ENCODE measurements at regions not wholly inside any gene's neighbourhood (a gene's known extent, or its start where the extent isn't known, plus 50 kb on each side); places are given as distances from the start of the nearest gene placed in this dataset.

DNA sequence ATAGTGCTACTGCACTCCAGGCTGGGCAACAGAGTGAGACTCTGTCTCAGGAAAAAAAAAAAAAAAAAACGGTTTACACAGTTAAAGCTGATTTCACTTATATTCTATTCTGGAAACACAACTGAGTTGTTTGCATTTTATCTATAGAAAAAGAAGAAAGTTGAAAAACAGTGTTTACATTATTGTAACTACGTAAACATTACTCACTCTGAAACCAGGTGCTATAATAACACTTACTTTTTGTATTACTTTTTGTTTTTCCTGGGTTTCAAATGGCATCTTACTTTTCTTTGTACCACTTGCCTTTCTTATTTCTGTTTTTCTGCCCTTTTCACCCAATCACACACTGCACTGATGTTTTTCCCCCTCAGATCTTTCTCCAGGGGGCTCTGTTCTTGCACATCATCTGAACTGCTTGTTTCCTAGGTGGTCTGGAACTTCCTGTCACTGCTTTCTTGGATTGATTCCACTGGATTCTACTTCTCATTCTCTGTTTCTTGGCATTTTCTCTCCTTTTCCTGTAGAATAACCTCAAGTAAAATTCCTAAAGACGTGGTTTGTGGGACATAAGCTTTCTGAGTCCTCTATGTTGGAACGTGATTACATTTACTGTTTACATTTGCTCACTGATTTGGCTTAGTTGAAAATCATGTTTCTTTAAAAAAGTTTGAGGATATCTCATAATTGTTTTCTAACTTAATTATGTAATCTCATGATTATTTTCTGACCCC is 142.1 kb downstream of the HS3ST3B1 start:
- no peak for DNase-seq (ENCODE audit: low spot score)
- TF ChIP-seq, protein P1, sequence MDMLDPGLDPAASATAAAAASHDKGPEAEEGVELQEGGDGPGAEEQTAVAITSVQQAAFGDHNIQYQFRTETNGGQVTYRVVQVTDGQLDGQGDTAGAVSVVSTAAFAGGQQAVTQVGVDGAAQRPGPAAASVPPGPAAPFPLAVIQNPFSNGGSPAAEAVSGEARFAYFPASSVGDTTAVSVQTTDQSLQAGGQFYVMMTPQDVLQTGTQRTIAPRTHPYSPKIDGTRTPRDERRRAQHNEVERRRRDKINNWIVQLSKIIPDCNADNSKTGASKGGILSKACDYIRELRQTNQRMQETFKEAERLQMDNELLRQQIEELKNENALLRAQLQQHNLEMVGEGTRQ (CRISPR knock-in tag; IDR thresholded peaks at IDR 0.05), result no peak
- TF ChIP-seq CBFB (CRISPR knock-in tag; IDR thresholded peaks at IDR 0.05; ENCODE audit: low read depth), result no peak
- no peak for TF ChIP-seq ZNF317 (CRISPR knock-in tag; IDR thresholded peaks at IDR 0.05; ENCODE audit: borderline replicate concordance, low read depth)
- H3K27ac Mint-ChIP-seq, result no peak overlapping the region
- H3K9me3 Mint-ChIP-seq, result peaks cover 12% of the 10 kb centered on the region
- POLR2A ChIA-PET, result no interaction called here
- H3K36me3 Mint-ChIP-seq, result peaks cover 3% of the 10 kb centered on the region; the same call in 1 of the 2 replicates
- H3K4me1 Mint-ChIP-seq, result peaks cover 2% of the 10 kb centered on the region; the same call in 1 of the 2 replicates
- H3K4me3 Mint-ChIP-seq, result no peak overlapping the region
- no peak for ATAC-seq
- peaks cover 2% of the 10 kb centered on the region for H3K27me3 Mint-ChIP-seq (ENCODE audit: low read depth)
- CTCF ChIA-PET, result no interaction called here

DNA sequence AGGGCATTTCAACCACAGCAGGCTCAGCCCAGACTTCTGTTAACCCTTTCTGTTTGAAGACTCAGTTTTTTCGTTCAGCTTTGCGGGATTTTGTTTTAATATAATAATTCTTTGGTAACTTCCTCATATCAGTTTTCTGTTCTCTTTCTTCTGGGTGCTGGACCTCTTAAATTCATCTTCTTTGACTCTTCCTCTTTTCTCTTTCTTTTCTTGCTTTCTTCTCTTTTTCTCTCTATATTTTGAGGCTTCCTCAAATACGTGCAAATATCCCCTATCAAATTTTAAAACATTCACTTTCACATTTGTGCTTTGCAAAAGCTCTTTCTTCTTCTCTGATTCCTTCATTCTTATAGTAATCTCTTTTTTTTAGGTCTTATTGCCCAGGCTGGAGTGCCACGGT is 136.3 kb downstream of the HS3ST3B1 start:
- Mint-ChIP-seq H3K4me1 (no peaks in the 10 kb centered on the region), H3K27me3 (ENCODE audit: low read depth) (no peaks in the 10 kb centered on the region), H3K27ac (no peak overlapping the region), H3K4me3 (no peak overlapping the region), H3K36me3 (no peaks in the 10 kb centered on the region), H3K9me3 (no peaks in the 10 kb centered on the region)
- ChIA-PET CTCF (interaction anchor here (0.7 kb wide), 1 partner anchor 139 kb away, joined by 3 read pairs; no protein-coding TSS in a partner anchor), POLR2A (no interaction called here)
- no peak for ATAC-seq
- no peak for TF ChIP-seq IRF2 (CRISPR knock-in tag; IDR thresholded peaks at IDR 0.05; ENCODE audit: borderline replicate concordance, low read depth)
- TF ChIP-seq FOXK1 (CRISPR knock-in tag; IDR thresholded peaks at IDR 0.05), result no peak
- no peak for DNase-seq (ENCODE audit: low spot score)

DNA sequence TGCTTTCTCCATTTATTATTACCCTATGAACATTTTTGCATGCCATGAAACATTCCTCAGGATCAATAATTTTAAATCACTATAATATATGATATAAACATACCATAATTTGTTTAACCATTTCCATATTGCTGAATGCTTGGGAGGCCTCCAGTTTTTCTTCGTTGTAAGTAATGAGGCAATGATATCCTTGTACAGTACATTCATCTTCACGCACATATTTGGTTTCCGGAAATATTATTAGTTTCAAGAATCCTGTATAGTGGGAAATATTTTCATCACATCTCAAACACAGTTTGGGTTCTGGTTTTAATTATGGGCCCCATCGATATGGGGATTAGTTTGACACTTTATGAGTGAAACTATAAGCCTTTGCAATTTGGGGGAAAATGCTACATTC is 135.4 kb downstream of the HS3ST3B1 start:
- ChIA-PET POLR2A (no interaction called here), CTCF (no interaction called here)
- TF ChIP-seq, protein P2, sequence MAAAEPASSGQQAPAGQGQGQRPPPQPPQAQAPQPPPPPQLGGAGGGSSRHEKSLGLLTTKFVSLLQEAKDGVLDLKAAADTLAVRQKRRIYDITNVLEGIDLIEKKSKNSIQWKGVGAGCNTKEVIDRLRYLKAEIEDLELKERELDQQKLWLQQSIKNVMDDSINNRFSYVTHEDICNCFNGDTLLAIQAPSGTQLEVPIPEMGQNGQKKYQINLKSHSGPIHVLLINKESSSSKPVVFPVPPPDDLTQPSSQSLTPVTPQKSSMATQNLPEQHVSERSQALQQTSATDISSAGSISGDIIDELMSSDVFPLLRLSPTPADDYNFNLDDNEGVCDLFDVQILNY (CRISPR knock-in tag; IDR thresholded peaks at IDR 0.05), result no peak
- TF ChIP-seq, protein P1 (CRISPR knock-in tag; IDR thresholded peaks at IDR 0.05), result no peak
- TF ChIP-seq IRF2 (CRISPR knock-in tag; IDR thresholded peaks at IDR 0.05; ENCODE audit: borderline replicate concordance, low read depth), result no peak
- TF ChIP-seq, protein P3, sequence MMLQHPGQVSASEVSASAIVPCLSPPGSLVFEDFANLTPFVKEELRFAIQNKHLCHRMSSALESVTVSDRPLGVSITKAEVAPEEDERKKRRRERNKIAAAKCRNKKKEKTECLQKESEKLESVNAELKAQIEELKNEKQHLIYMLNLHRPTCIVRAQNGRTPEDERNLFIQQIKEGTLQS (CRISPR knock-in tag; conservative IDR thresholded peaks at IDR 0.05), result no peak
- ATAC-seq (no peak), DNase-seq (ENCODE audit: low spot score) (no peak)
- Mint-ChIP-seq H3K4me1 (no peaks in the 10 kb centered on the region), H3K4me3 (no peak overlapping the region), H3K27me3 (ENCODE audit: low read depth) (no peaks in the 10 kb centered on the region), H3K9me3 (no peaks in the 10 kb centered on the region), H3K36me3 (no peaks in the 10 kb centered on the region), H3K27ac (no peak overlapping the region)

DNA sequence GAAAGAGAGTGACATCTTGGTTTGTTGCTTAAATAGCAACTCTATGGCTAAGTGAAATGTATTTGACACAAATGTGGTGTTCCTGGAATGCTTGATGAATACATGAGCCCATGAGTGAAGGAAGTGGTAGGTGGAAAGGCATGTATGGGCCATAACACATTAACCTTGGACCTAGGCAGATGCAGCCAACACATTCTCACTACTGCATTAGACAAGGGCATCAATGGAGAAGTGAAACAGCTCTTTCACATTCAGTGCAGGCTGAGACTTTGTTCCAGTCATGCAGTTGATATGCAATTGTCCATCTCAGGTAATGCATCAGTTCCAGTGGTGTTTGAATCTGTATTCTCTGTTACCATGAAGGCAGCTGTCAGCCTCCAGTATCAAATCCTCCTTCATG is 133.6 kb downstream of the HS3ST3B1 start:
- no peak overlapping the region for H3K4me3 Mint-ChIP-seq
- ChIA-PET POLR2A (no interaction called here), CTCF (interaction anchor here (0.7 kb wide), 1 partner anchor 12 kb away, joined by 3 read pairs; no protein-coding TSS in a partner anchor)
- no peaks in the 10 kb centered on the region for H3K27me3 Mint-ChIP-seq (ENCODE audit: low read depth)
- DNase-seq (ENCODE audit: low spot score), result no peak
- H3K36me3 Mint-ChIP-seq, result no peaks in the 10 kb centered on the region
- no peak overlapping the region for H3K27ac Mint-ChIP-seq
- H3K4me1 Mint-ChIP-seq, result no peaks in the 10 kb centered on the region
- H3K9me3 Mint-ChIP-seq, result peaks cover 6% of the 10 kb centered on the region; the same call in 1 of the 2 replicates
- no peak for ATAC-seq
- TF ChIP-seq FOXK1 (CRISPR knock-in tag; IDR thresholded peaks at IDR 0.05) (no peak), JUN (CRISPR knock-in tag; IDR thresholded peaks at IDR 0.05) (no peak), NFE2L1 (CRISPR knock-in tag; IDR thresholded peaks at IDR 0.05) (no peak), GRHL2 (CRISPR knock-in tag; IDR thresholded peaks at IDR 0.05; ENCODE audit: insufficient replicate concordance, severe bottlenecking) (no peak), CREB1 (CRISPR knock-in tag; IDR thresholded peaks at IDR 0.05) (no peak), NR3C1 (CRISPR knock-in tag; conservative IDR thresholded peaks at IDR 0.05; ENCODE audit: low read depth) (no peak), SP1 (CRISPR knock-in tag; conservative IDR thresholded peaks at IDR 0.05) (no peak)
- TF ChIP-seq, protein P4, sequence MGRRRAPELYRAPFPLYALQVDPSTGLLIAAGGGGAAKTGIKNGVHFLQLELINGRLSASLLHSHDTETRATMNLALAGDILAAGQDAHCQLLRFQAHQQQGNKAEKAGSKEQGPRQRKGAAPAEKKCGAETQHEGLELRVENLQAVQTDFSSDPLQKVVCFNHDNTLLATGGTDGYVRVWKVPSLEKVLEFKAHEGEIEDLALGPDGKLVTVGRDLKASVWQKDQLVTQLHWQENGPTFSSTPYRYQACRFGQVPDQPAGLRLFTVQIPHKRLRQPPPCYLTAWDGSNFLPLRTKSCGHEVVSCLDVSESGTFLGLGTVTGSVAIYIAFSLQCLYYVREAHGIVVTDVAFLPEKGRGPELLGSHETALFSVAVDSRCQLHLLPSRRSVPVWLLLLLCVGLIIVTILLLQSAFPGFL (CRISPR knock-in tag; IDR thresholded peaks at IDR 0.05; ENCODE audit: borderline replicate concordance), result no peak
- TF ChIP-seq, protein P5, sequence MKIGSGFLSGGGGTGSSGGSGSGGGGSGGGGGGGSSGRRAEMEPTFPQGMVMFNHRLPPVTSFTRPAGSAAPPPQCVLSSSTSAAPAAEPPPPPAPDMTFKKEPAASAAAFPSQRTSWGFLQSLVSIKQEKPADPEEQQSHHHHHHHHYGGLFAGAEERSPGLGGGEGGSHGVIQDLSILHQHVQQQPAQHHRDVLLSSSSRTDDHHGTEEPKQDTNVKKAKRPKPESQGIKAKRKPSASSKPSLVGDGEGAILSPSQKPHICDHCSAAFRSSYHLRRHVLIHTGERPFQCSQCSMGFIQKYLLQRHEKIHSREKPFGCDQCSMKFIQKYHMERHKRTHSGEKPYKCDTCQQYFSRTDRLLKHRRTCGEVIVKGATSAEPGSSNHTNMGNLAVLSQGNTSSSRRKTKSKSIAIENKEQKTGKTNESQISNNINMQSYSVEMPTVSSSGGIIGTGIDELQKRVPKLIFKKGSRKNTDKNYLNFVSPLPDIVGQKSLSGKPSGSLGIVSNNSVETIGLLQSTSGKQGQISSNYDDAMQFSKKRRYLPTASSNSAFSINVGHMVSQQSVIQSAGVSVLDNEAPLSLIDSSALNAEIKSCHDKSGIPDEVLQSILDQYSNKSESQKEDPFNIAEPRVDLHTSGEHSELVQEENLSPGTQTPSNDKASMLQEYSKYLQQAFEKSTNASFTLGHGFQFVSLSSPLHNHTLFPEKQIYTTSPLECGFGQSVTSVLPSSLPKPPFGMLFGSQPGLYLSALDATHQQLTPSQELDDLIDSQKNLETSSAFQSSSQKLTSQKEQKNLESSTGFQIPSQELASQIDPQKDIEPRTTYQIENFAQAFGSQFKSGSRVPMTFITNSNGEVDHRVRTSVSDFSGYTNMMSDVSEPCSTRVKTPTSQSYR (CRISPR knock-in tag; IDR thresholded peaks at IDR 0.05), result no peak
- TF ChIP-seq, protein P6, sequence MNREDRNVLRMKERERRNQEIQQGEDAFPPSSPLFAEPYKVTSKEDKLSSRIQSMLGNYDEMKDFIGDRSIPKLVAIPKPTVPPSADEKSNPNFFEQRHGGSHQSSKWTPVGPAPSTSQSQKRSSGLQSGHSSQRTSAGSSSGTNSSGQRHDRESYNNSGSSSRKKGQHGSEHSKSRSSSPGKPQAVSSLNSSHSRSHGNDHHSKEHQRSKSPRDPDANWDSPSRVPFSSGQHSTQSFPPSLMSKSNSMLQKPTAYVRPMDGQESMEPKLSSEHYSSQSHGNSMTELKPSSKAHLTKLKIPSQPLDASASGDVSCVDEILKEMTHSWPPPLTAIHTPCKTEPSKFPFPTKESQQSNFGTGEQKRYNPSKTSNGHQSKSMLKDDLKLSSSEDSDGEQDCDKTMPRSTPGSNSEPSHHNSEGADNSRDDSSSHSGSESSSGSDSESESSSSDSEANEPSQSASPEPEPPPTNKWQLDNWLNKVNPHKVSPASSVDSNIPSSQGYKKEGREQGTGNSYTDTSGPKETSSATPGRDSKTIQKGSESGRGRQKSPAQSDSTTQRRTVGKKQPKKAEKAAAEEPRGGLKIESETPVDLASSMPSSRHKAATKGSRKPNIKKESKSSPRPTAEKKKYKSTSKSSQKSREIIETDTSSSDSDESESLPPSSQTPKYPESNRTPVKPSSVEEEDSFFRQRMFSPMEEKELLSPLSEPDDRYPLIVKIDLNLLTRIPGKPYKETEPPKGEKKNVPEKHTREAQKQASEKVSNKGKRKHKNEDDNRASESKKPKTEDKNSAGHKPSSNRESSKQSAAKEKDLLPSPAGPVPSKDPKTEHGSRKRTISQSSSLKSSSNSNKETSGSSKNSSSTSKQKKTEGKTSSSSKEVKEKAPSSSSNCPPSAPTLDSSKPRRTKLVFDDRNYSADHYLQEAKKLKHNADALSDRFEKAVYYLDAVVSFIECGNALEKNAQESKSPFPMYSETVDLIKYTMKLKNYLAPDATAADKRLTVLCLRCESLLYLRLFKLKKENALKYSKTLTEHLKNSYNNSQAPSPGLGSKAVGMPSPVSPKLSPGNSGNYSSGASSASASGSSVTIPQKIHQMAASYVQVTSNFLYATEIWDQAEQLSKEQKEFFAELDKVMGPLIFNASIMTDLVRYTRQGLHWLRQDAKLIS (CRISPR knock-in tag; IDR thresholded peaks at IDR 0.05; ENCODE audit: borderline replicate concordance), result no peak

Measured in WTC11 (cell line).